Spleen (tissue), 11 donors: ENCODE measurements at regions not wholly inside any gene's neighbourhood (a gene's known extent, or its start where the extent isn't known, plus 50 kb on each side); places are given as distances from the start of the nearest gene placed in this dataset.

ENCODE experiments used
- DNase-seq: peaks from one replicate; pipeline ENCODE4 v3.0.0-alpha.2; 2020
- H3K27ac ChIP-seq, 8 donors: fragments of 200-600 bp; sonication (generic) in 7 of 8; 1 replicate in 4 of 8; 2 replicates in 4 of 8; pipeline versions ENCODE4 v1.5.0 to v1.8.0; 2016 to 2021; ENCODE audit warnings: inconsistent platforms in 4 of 8, mild to moderate bottlenecking in 4 of 8, moderate library complexity in 1 of 8
- H3K27me3 ChIP-seq, 7 donors: fragments of 200-600 bp; sonication (generic) in 6 of 7; replicated peaks in 1 of 7; 1 replicate in 4 of 7; 2 replicates in 3 of 7; pipeline versions ENCODE4 v1.5.0 to v1.8.0; 2016 to 2021; ENCODE audit warnings: inconsistent platforms in 3 of 7, mild to moderate bottlenecking in 1 of 7
- H3K36me3 ChIP-seq, 6 donors: fragments of 200-600 bp; sonication (generic) in 5 of 6; 1 replicate in 4 of 6; 2 replicates in 2 of 6; pipeline versions ENCODE4 v1.5.0 to v1.8.0; 2016 to 2021; ENCODE audit warnings: inconsistent platforms in 2 of 6
- H3K4me1 ChIP-seq, 6 donors: fragments of 200-600 bp; sonication (generic) in 5 of 6; 1 replicate in 3 of 6; 2 replicates in 3 of 6; pipeline versions ENCODE4 v1.5.0 to v1.8.0; 2016 to 2021; ENCODE audit warnings: inconsistent platforms in 3 of 6
- H3K4me3 ChIP-seq, 8 donors: fragments of 200-600 bp; sonication (generic) in 7 of 8; 1 replicate in 4 of 8; 2 replicates in 4 of 8; pipeline versions ENCODE4 v1.5.0 to v1.8.0; 2016 to 2021; ENCODE audit warnings: inconsistent platforms in 4 of 8, mild to moderate bottlenecking in 4 of 8, moderate library complexity in 2 of 8
- H3K9me3 ChIP-seq, 8 donors: fragments of 200-600 bp; sonication (generic) in 7 of 8; 1 replicate in 4 of 8; 2 replicates in 4 of 8; pipeline versions ENCODE4 v1.5.0 to v1.8.0; 2016 to 2021; ENCODE audit warnings: inconsistent platforms in 4 of 8
- CTCF ChIP-seq, 11 experiments: fragments of 200-600 bp in 7 of 11; fragments of 450-650 bp in 4 of 11; sonication (generic) in 4 of 11; IDR thresholded peaks in 8 of 11; conservative IDR thresholded peaks in 3 of 11; 1 replicate in 7 of 11; 2 replicates in 4 of 11; pipeline versions ENCODE4 v1.4.0 to v1.8.0; 2016 to 2021; ENCODE audit warnings: antibody characterized with exemption in 11 of 11, inconsistent platforms in 4 of 11, mild to moderate bottlenecking in 1 of 11
- POLR2A ChIP-seq, 3 donors: fragments of 450-650 bp; IDR thresholded peaks; one replicate each; pipeline ENCODE4 v1.5.1; 2017; ENCODE audit warnings: antibody characterized with exemption in 3 of 3, mild to moderate bottlenecking in 1 of 3
- POLR2AphosphoS5 ChIP-seq, 3 donors: sonication (generic); formaldehyde crosslinking; IDR thresholded peaks; one replicate each; pipeline ENCODE4 v1.5.1; 2017; ENCODE audit warnings: antibody characterized with exemption in 3 of 3
- WGBS, 5 donors: extraction: QIAGEN DNeasy Blood & Tissue Kit in 3 of 5; methylation state at CpG; one replicate each; pipeline versions ENCODE4 v1.1.5 to v1.1.7; 2013 to 2018; 5-methylcytosine and 5-hydroxymethylcytosine counted together
- intact Hi-C: fragments of 100-400 bp; cut with DNase I; formaldehyde crosslinking; loops from one replicate; pipeline ENCODE4 v1.15.0; 2023; ENCODE audit warnings: low total_unique reads
- donor health status: healthy with polysubstance abuse.
- donor health status: DM: no; HTN: no; CAD: no; lungs with moderate emphysema.
- donor health status: DM: no; HTN: no; CAD: no.
- donor health status: Bipolar disorder and iron deficiency.
- donor health status: healthy.
- donor health status: DM: no; HTN: no; CAD: no.
- donor health status: DM: yes; HTN: yes; CAD: no.

- intact Hi-C loops: no loop called here
- Histone ChIP-seq H3K27me3 (no peaks in the 10 kb centered on the region), H3K4me1 (no peaks in the 10 kb centered on the region), H3K36me3 (no peaks in the 10 kb centered on the region), H3K4me3 (no peak overlapping the region), H3K9me3 (no peaks in the 10 kb centered on the region), H3K27ac (no peak overlapping the region)
- TF ChIP-seq POLR2A (IDR thresholded peaks at IDR 0.05) (no peak), CTCF (IDR thresholded peaks at IDR 0.05 in 8 of 11, conservative IDR thresholded peaks at IDR 0.05 in 3 of 11) (no peak), POLR2AphosphoS5 (IDR thresholded peaks at IDR 0.05) (no peak)
- WGBS, 5 donors: 78 to 93% (median 89%) methylated on average over 1 of the region's 1 CpG
- no peak for DNase-seq
These were observed 505.5 kb upstream of the FAM98A start for GRCh38 chr2:34104601-34105000.

GRCh38 chr2:34103437-34103836 lies 504.3 kb upstream of the FAM98A start:
- Histone ChIP-seq H3K36me3 (no peaks in the 10 kb centered on the region), H3K4me1 (no peaks in the 10 kb centered on the region), H3K27me3 (no peaks in the 10 kb centered on the region), H3K27ac (no peak overlapping the region), H3K9me3 (no peaks in the 10 kb centered on the region), H3K4me3 (no peak overlapping the region)
- no peak for DNase-seq
- 60 to 82% (median 63%) methylated on average over 2 of the region's 2 CpGs for WGBS, 5 donors
- no peak for TF ChIP-seq POLR2AphosphoS5 (IDR thresholded peaks at IDR 0.05)
- no peak for TF ChIP-seq CTCF (IDR thresholded peaks at IDR 0.05 in 8 of 11, conservative IDR thresholded peaks at IDR 0.05 in 3 of 11)
- TF ChIP-seq POLR2A (IDR thresholded peaks at IDR 0.05): no peak
- intact Hi-C loops: no loop called here

- no peak for TF ChIP-seq CTCF (IDR thresholded peaks at IDR 0.05 in 8 of 11, conservative IDR thresholded peaks at IDR 0.05 in 3 of 11)
- no peak for TF ChIP-seq POLR2AphosphoS5 (IDR thresholded peaks at IDR 0.05)
- TF ChIP-seq POLR2A (IDR thresholded peaks at IDR 0.05): no peak
- Histone ChIP-seq H3K4me1 (no peaks in the 10 kb centered on the region), H3K9me3 (no peaks in the 10 kb centered on the region), H3K36me3 (no peaks in the 10 kb centered on the region), H3K4me3 (no peak overlapping the region), H3K27me3 (no peaks in the 10 kb centered on the region), H3K27ac (no peak overlapping the region)
- intact Hi-C loops: no loop called here
- no peak for DNase-seq
- WGBS, 5 donors: 79 to 90% (median 86%) methylated on average over 2 of the region's 2 CpGs
These were observed 503.2 kb upstream of the FAM98A start for GRCh38 chr2:34102339-34102738.

GRCh38 chr2:34099377-34099776 lies 500.3 kb upstream of the FAM98A start:
- no peaks in the 10 kb centered on the region for H3K9me3 ChIP-seq
- no peaks in the 10 kb centered on the region for H3K36me3 ChIP-seq
- DNase-seq: no peak
- no peaks in the 10 kb centered on the region for H3K27me3 ChIP-seq
- 73 to 90% (median 78%) methylated on average over 2 of the region's 2 CpGs for WGBS, 5 donors
- no peak overlapping the region for H3K4me3 ChIP-seq
- H3K4me1 ChIP-seq: no peaks in the 10 kb centered on the region
- no peak overlapping the region for H3K27ac ChIP-seq
- intact Hi-C loops: loop anchor here (5.0 kb wide), 1 partner anchor 1318 kb away; no protein-coding TSS in a partner anchor
- TF ChIP-seq POLR2A (IDR thresholded peaks at IDR 0.05): no peak
- no peak for TF ChIP-seq CTCF (IDR thresholded peaks at IDR 0.05 in 8 of 11, conservative IDR thresholded peaks at IDR 0.05 in 3 of 11)
- no peak for TF ChIP-seq POLR2AphosphoS5 (IDR thresholded peaks at IDR 0.05)
